ENCODE measurements at regions not wholly inside any gene's neighbourhood (a gene's known extent, or its start where the extent isn't known, plus 50 kb on each side); places are given as distances from the start of the nearest gene placed in this dataset.

- no peaks in the 10 kb centered on the region for H3K79me1 ChIP-seq (ENCODE audit: insufficient read depth, low read depth, low read length, poor library complexity, severe bottlenecking)
- no peak overlapping the region for H3K4me2 ChIP-seq (ENCODE audit: insufficient read depth, insufficient read length, low read length)
- H3K4ac ChIP-seq (ENCODE audit: low read depth, low read length): no peak overlapping the region
- H3K9ac ChIP-seq (ENCODE audit: extremely low read depth, insufficient read length, low read length): no peak overlapping the region
- no peaks in the 10 kb centered on the region for H3K27me3 ChIP-seq (ENCODE audit: insufficient read depth, low read length)
- H3K4me1 ChIP-seq (ENCODE audit: insufficient read depth, low read length): peaks cover 7% of the 10 kb centered on the region; the same call in 1 of the 2 replicates
- Mint-ChIP-seq H3K27me3 (ENCODE audit: low read depth) (no peaks in the 10 kb centered on the region), H3K36me3 (ENCODE audit: insufficient read depth in 1 of 3, low read depth in 3 of 3) (peaks cover 1 to 22% (median 8%) of the 10 kb centered on the region in 3 experiments; a peak in 5 of 7 replicates), H3K4me3 (no peak overlapping the region), H3K9me3 (peaks cover 20 to 23% of the 10 kb centered on the region in 2 experiments), H3K27ac (no peak overlapping the region), H3K4me1 (peaks cover 18 to 23% of the 10 kb centered on the region in 2 experiments)
- no peak overlapping the region for H2BK12ac ChIP-seq (ENCODE audit: insufficient read length, low read depth, low read length)
- no CpG with 5 or more reads among the region's 1 CpG for WGBS (ENCODE audit: extremely low coverage, insufficient read length, low lambda C conversion rate)
- H3K27ac ChIP-seq (ENCODE audit: insufficient read length, low read depth, low read length): no peak overlapping the region
- no peak overlapping the region for H4K8ac ChIP-seq (replicated peaks; ENCODE audit: insufficient read length, low read depth, low read length)
- H2AK5ac ChIP-seq (ENCODE audit: insufficient read length, low read length): no peak overlapping the region
- no peak for TF ChIP-seq CTCF (conservative IDR thresholded peaks at IDR 0.05)
- no peak overlapping the region for H3K14ac ChIP-seq (ENCODE audit: insufficient read depth, low read length)
- H2BK15ac ChIP-seq (ENCODE audit: low read depth, low read length): no peak overlapping the region
- no peak for DNase-seq
- H2BK20ac ChIP-seq (ENCODE audit: low read depth, low read length, poor library complexity, severe bottlenecking): no peak overlapping the region
- no peak overlapping the region for H4K5ac ChIP-seq (ENCODE audit: insufficient read length, low read depth, low read length)
- H3K23me2 ChIP-seq (ENCODE audit: insufficient read length, low read depth, low read length, poor library complexity, severe bottlenecking): peaks cover 4% of the 10 kb centered on the region
- no peak overlapping the region for H3K23ac ChIP-seq (ENCODE audit: insufficient read length, low read depth, low read length)
- peaks cover 10% of the 10 kb centered on the region for H3K9me3 ChIP-seq (ENCODE audit: control insufficient read depth, low read depth, low read length)
- no peaks in the 10 kb centered on the region for H4K20me1 ChIP-seq (ENCODE audit: control insufficient read depth, insufficient read depth, insufficient read length)
- no peaks in the 10 kb centered on the region for H3K79me2 ChIP-seq (ENCODE audit: insufficient read depth, low read length)
- H3T11ph ChIP-seq (ENCODE audit: low read length): no peak overlapping the region
- H3K18ac ChIP-seq (ENCODE audit: insufficient read length, low read depth, low read length): no peak overlapping the region
- H2BK120ac ChIP-seq (ENCODE audit: low read depth, low read length, poor library complexity, severe bottlenecking): no peak overlapping the region
- no peak overlapping the region for H2AFZ ChIP-seq (ENCODE audit: low read length)
- no peak overlapping the region for H2BK5ac ChIP-seq (ENCODE audit: insufficient read length, low read length)
- H4K91ac ChIP-seq (ENCODE audit: insufficient read length, low read depth, low read length): no peak overlapping the region
- no peak overlapping the region for H3K56ac ChIP-seq (ENCODE audit: insufficient read length, low read depth, low read length)
These were observed 71.9 kb upstream of the RNU6-1 start for GRCh38 chr15:67911727-67912126.
